Globus pallidus (tissue), 1 donor: ENCODE measurements at regions not wholly inside any gene's neighbourhood (a gene's known extent, or its start where the extent isn't known, plus 50 kb on each side); places are given as distances from the start of the nearest gene placed in this dataset.

Experiments
- DNase-seq: peaks from one replicate; pipeline ENCODE4 v3.0.0-alpha.2; 2015; ENCODE audit warnings: low spot score

GRCh38 chr1:57633881-57634280, 210.0 kb upstream of the DAB1 start:
- DNase-seq = no peak

GRCh38 chr1:57633056-57633455, 209.2 kb upstream of the DAB1 start:
- no peak for DNase-seq

- no peak for DNase-seq
Observed at GRCh38 chr1:57632401-57632800, 208.5 kb upstream of the DAB1 start.

GRCh38 chr1:57627612-57628011, 203.8 kb upstream of the DAB1 start:
- DNase-seq = no peak

GRCh38 chr1:57623791-57624538, 200.1 kb upstream of the DAB1 start:
- no peak for DNase-seq

- no peak for DNase-seq
Observed at GRCh38 chr1:57623039-57623790, 199.4 kb upstream of the DAB1 start.

GRCh38 chr1:57621776-57622175, 197.9 kb upstream of the DAB1 start:
- no peak for DNase-seq

- DNase-seq = no peak
Observed at GRCh38 chr1:57620605-57621004, 196.7 kb upstream of the DAB1 start.

- DNase-seq = no peak
Observed at GRCh38 chr1:57616921-57617320, 193.1 kb upstream of the DAB1 start.

GRCh38 chr1:57615956-57616355, 192.1 kb upstream of the DAB1 start:
- DNase-seq = no peak

- DNase-seq = no peak
Observed at GRCh38 chr1:57612833-57613232, 189.0 kb upstream of the DAB1 start.

- DNase-seq = no peak
Observed at GRCh38 chr1:57605933-57606332, 182.1 kb upstream of the DAB1 start.

- no peak for DNase-seq
Observed at GRCh38 chr1:57603696-57604095, 179.8 kb upstream of the DAB1 start.

- DNase-seq = no peak
Observed at GRCh38 chr1:57600424-57600823, 176.6 kb upstream of the DAB1 start.

- DNase-seq = no peak
Observed at GRCh38 chr1:57599236-57599994, 175.6 kb upstream of the DAB1 start.

GRCh38 chr1:57597036-57597435, 173.2 kb upstream of the DAB1 start:
- DNase-seq = no peak

- no peak for DNase-seq
Observed at GRCh38 chr1:57594002-57594401, 170.1 kb upstream of the DAB1 start.

GRCh38 chr1:57591842-57592241, 168.0 kb upstream of the DAB1 start:
- no peak for DNase-seq

- DNase-seq = no peak
Observed at GRCh38 chr1:57590978-57591377, 167.1 kb upstream of the DAB1 start.

- DNase-seq = no peak
Observed at GRCh38 chr1:57586842-57587241, 163.0 kb upstream of the DAB1 start.

- no peak for DNase-seq
Observed at GRCh38 chr1:57578680-57579079, 154.8 kb upstream of the DAB1 start.

- no peak for DNase-seq
Observed at GRCh38 chr1:57578099-57578498, 154.2 kb upstream of the DAB1 start.

GRCh38 chr1:57576756-57577155, 152.9 kb upstream of the DAB1 start:
- no peak for DNase-seq
